PFSK-1 (cell line): ENCODE measurements at regions not wholly inside any gene's neighbourhood (a gene's known extent, or its start where the extent isn't known, plus 50 kb on each side); places are given as distances from the start of the nearest gene placed in this dataset.

Experiments used
- POLR2AphosphoS5 ChIP-seq: IDR thresholded peaks from 2 replicates; pipeline ENCODE4 v1.6.1; 2012; ENCODE audit warnings: low read depth, mild to moderate bottlenecking, control low read depth, low read length, moderate library complexity
- TF ChIP-seq, protein P1 (sequence below), 2 experiments: IDR thresholded peaks; 2 replicates each; pipeline versions ENCODE4 v1.6.1 to v1.8.0; 2011 to 2012; ENCODE audit warnings: low read depth in 2 of 2, low read length in 2 of 2, control low read depth in 1 of 2, inconsistent platforms in 1 of 2, mild to moderate bottlenecking in 1 of 2, moderate library complexity in 1 of 2; ENCODE audit not compliant: insufficient read depth in 1 of 2

- TF ChIP-seq, protein P1, sequence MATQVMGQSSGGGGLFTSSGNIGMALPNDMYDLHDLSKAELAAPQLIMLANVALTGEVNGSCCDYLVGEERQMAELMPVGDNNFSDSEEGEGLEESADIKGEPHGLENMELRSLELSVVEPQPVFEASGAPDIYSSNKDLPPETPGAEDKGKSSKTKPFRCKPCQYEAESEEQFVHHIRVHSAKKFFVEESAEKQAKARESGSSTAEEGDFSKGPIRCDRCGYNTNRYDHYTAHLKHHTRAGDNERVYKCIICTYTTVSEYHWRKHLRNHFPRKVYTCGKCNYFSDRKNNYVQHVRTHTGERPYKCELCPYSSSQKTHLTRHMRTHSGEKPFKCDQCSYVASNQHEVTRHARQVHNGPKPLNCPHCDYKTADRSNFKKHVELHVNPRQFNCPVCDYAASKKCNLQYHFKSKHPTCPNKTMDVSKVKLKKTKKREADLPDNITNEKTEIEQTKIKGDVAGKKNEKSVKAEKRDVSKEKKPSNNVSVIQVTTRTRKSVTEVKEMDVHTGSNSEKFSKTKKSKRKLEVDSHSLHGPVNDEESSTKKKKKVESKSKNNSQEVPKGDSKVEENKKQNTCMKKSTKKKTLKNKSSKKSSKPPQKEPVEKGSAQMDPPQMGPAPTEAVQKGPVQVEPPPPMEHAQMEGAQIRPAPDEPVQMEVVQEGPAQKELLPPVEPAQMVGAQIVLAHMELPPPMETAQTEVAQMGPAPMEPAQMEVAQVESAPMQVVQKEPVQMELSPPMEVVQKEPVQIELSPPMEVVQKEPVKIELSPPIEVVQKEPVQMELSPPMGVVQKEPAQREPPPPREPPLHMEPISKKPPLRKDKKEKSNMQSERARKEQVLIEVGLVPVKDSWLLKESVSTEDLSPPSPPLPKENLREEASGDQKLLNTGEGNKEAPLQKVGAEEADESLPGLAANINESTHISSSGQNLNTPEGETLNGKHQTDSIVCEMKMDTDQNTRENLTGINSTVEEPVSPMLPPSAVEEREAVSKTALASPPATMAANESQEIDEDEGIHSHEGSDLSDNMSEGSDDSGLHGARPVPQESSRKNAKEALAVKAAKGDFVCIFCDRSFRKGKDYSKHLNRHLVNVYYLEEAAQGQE (IDR thresholded peaks at IDR 0.05; ENCODE audit: insufficient read depth in 1 of 2, low read depth in 2 of 2, low read length in 2 of 2): no peak
- no peak for TF ChIP-seq POLR2AphosphoS5
Observed at GRCh38 chr5:143572671-143573070, 169.2 kb upstream of the NR3C1 start.
